Superior temporal gyrus (tissue), 1 donor: ENCODE measurements at regions not wholly inside any gene's neighbourhood (a gene's known extent, or its start where the extent isn't known, plus 50 kb on each side); places are given as distances from the start of the nearest gene placed in this dataset.
A peak's percentile ranks its signal among the peaks of the same experiment; 100 is the strongest.
"Not testable (repeated sequence)": the region's sequence is repeated elsewhere in the genome, so short reads cannot be mapped to it uniquely, and the experiment has no call there.

ENCODE experiments used
- DNase-seq: peaks from one replicate; pipeline ENCODE4 v3.0.0-alpha.2; 2016; ENCODE audit errors: extremely low spot score

DNA sequence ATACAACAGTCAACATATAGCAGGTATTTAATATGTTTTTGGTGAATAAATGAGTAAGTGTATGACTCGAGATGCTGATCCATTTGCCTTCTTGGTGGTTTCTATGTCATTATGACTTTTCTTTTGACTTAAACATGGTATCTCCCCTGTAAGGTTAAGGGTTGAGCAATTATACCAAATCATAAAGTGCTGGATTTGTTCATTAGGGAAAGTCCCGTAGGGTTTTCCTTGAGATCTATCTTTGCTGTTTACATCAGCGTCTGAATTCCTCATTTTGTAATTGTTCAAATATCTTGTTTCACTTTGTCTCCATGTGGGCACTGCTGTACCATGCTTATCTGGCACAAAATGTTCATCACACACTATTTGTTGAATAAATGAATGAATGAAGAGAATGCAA lies 562.6 kb downstream of the EDEM1 start:
- no peak for DNase-seq

DNA sequence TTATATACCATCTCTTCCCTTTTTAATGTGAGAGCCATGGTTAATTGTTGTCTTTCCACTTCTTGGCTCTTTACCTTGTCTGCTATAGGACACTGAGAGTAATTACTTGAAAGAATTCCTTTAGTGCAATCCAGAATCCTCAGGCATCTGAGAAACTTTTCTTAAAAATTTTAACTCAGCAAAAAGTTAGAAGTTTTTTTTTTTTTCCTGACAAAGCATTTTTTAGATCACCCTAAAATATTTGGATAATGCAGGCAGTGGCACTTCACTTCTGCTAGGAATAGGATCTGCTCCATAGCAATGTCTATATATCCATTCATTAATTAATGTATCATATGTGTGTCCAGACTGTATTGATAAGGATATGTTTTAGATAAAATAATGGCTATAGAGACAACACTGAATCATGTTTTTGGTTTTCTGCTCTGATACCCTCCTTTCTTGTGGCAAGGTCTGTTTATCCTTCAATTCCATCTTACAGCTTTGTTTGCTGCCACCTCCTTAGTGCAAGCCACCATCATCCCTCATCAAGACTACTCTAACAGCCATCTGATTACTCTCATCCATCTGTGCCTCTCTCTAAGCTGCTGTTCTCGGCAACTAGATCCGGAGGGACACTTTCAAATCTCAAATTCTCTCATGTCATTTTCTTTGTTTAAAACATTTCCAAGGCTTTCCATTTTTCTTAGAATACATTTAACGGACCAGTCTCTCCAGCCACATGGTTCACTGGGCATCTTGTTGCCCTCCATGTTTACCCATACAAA lies 563.5 kb downstream of the EDEM1 start:
- no peak for DNase-seq

DNA sequence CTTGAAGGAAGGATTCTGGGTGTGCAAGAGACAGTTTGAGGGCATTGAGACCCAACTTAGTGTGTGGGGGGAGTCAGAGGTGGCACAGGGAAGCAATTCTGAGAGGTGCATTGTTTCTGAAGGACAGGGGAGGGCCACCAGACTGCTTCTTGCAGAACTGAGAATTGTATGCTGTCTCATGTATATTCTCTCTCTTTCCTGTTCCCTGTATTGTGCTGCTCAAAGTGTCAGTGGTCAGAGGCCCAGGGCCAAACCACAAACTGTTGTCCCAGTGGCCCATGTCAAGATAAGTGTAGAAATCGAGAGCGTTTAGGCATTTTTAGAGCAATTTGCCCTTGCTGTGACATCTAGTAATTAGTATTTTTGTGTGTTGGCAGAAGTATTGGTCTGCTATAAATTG lies 567.1 kb downstream of the EDEM1 start:
- DNase-seq = no peak

GRCh38 chr3:5756443-5756842 lies 568.9 kb downstream of the EDEM1 start:
- DNase-seq = peak; percentile 56

DNA sequence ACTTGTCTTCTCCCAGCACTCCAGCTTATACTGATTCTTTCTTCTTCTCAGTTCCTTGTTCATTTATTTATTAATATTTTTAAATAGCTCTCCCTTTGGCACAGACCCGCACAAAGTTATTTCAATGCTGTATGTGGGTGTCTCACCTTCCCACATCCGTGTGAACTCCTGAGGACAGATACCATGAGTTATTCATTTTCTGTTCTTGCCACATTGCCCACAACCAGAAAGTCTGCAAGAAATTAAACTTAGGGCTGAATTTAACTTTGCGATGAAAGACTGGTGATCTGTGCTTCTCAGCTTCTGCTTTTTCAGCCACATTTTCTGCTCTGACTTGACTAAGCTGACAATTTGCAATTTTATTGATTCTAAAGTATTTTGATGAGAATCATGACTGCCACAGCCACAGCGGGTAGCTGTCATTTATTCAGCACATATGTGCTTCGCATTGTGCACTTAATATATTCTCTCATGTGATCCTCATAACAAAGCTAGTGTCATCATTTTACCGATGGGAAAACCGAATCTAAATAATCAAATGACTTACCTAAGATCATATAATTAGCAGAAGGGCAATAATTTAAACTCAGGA lies 569.8 kb downstream of the EDEM1 start:
- no peak for DNase-seq

GRCh38 chr3:5758699-5759098 lies 571.2 kb downstream of the EDEM1 start:
- peak; percentile 55 for DNase-seq

DNA sequence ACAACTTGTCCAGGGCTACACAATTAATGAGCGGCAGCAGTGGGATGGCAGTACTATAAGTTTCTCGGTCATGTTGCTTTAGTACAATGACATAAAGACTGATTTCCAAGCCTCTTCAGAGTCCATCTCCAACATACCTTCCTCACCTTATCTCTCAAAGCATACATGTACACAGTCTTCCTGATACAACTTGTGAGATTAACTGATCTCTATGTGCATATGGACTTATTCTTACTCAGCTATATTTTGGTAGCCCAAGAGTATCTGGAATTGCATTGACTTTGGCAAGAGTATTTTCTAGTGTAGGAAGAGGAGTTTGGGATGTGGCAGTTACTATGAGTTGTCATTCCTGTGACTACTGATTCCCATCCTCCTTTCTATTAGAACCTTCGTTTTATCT lies 575.0 kb downstream of the EDEM1 start:
- DNase-seq = no peak

DNA sequence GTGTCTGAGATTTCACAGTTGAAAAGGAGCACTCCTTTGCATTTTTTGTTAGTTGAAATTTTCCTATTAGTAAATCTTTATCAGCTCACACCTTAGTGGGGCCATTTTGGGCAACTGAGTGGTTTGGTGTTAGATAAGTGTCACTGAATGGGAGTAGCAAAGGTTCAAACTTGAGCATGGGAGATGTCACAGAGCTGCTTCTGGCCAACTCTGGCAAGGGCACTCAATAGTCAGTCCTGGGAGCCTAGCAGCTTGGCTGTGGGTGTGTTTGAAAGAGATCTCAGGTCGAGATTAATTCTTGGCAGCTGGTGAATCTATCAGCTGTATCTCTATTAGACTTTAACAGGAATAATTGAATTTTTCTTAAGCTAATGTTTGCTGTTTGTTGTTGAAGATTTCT lies 579.3 kb downstream of the EDEM1 start:
- no peak for DNase-seq

GRCh38 chr3:5767304-5767703 lies 579.8 kb downstream of the EDEM1 start:
- no peak for DNase-seq

GRCh38 chr3:5768281-5768945 lies 580.9 kb downstream of the EDEM1 start:
- no peak for DNase-seq

- DNase-seq = no peak
Observed at GRCh38 chr3:5769825-5770224, 582.3 kb downstream of the EDEM1 start.

- DNase-seq = no peak
Observed at GRCh38 chr3:5774337-5774736, 586.8 kb downstream of the EDEM1 start.

DNA sequence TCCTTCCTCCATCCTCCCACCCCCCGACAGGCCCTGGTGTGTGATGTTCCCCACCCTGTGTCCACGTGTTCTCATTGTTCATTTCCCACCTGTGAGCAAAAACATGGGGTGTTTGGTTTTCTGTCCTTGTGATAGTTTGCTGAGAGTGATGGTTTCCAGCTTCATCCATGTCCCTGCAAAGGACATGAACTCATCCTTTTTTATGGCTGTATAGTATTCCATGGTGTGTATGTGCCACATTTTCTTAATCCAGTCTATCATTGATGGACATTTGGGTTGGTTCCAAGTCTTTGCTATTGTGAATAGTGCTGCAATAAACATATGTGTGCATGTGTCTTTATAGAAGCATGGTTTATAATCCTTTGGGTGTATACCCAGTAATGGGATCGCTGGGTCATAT lies 587.6 kb downstream of the EDEM1 start:
- DNase-seq = not testable (repeated sequence)

DNA sequence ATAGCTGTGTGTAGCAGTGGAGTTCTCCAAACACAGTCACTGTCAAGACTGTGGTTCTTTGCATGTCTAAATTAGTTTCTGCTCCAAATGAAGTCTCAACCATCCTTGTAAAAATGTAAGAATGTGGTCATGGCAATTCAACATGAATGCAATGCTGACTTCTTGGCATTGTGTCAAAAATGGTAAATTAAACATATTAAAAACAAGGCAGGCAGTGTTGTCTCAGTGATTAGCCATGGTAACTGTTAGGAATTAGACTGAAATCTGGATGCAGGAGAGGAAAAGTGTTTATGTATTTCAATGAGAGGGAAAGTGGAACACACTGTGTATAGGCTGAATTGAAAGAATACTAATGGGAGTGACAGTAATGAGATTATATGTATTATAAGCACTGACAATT lies 597.2 kb downstream of the EDEM1 start:
- no peak for DNase-seq

DNA sequence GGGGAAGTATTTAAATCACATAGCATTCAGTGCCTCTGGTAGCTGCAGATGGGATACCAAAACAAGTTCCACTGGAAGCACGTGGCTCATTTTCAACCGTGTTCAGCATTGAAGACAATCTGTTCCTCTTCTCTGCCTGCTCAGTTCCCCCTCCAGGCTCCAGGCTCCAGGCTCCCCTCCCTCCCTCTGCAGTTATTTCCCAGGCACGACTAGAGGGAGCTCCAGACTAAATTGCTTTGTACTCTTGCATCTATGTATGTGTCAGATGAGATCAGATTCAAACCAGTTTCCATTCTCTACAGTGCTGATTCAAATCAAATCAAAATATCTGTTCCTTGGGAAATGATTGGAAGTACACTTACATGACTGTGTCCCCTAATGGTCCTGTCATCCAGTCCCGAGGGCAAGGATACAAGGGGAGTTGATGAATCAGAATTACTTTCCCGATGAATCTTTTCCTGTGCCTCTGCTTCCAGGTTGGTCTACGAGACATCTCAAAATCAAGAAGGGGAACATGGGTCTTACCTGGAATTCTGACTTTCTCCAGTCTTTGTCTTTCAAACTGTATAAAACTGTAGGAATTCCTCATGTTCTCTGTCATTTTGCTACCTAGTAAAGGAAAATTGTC lies 600.5 kb downstream of the EDEM1 start:
- DNase-seq = peak; percentile 76

DNA sequence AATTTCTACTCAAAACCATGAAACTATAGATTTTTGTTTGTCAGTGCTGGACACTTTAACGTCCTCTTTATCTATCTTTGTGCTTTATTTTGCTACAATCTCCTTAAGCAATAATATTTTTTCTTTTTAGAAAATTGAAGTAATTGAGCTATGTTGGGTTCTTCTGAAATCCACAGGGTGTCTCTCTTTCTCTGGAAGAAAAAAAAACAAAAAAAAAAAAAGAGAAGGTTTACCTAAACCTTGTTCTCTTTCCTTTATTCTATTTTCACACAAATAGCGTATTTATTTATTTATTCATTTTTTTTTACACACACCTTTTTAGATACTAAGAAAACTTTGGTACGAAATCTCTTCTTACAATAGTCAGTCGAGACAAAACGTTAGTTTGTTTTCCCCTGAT lies 601.0 kb downstream of the EDEM1 start:
- no peak for DNase-seq

DNA sequence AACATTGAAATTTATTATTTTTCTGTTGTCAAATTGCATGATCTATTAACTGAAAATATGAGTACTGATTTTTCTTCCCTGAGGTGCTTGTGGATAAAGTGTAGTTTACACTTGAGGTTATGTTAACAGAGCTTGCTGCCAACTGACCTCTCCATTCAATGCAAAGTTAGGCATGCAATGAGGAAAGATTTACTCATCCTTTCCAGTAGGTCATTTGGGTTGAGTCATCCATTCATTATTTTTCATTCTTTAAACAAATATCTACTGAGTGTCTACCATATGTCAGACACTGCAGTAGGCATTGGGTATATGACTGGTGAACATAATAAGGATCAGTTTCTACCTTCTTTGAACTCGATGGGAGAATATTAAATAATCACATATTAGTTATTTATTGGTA lies 604.1 kb downstream of the EDEM1 start:
- no peak for DNase-seq

DNA sequence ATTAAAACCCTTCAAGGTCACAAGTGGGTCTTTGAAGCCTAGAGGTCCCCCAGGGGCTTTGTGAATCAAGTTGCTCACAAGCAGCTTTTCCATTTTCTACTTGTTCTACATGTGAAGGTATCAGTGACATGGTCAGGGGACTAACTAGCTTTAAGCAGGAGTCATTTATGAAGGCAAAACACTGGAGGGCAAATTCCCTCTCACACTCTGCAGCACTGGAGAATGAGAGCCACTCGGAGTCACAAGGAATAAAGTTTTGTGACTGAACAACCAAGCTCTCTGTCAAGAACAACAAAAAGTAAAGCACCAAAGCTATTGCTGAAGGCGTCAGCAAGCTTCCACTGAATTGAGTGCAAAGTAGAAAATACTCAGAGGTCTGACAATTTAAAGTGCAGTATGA lies 609.0 kb downstream of the EDEM1 start:
- no peak for DNase-seq

GRCh38 chr3:5798809-5799208 lies 611.3 kb downstream of the EDEM1 start:
- no peak for DNase-seq

GRCh38 chr3:5799398-5799797 lies 611.9 kb downstream of the EDEM1 start:
- DNase-seq = no peak

GRCh38 chr3:5800965-5801364 lies 613.5 kb downstream of the EDEM1 start:
- no peak for DNase-seq

GRCh38 chr3:5806192-5806591 lies 618.7 kb downstream of the EDEM1 start:
- DNase-seq = no peak
